HEK293T (cell line): ENCODE measurements at regions not wholly inside any gene's neighbourhood (a gene's known extent, or its start where the extent isn't known, plus 50 kb on each side); places are given as distances from the start of the nearest gene placed in this dataset.

ENCODE experiments used
- BHLHE40 ChIP-seq: fragments of 450-650 bp; IDR thresholded peaks from 2 replicates; pipeline ENCODE4 v1.6.1; 2016; ENCODE audit warnings: mild to moderate bottlenecking, moderate library complexity, borderline replicate concordance
- FOXK2 ChIP-seq: fragments of 450-650 bp; IDR thresholded peaks from 2 replicates; pipeline ENCODE4 v1.6.1; 2016; ENCODE audit warnings: mild to moderate bottlenecking
- FOXM1 ChIP-seq: fragments of 450-650 bp; IDR thresholded peaks from 2 replicates; pipeline ENCODE4 v1.6.1; 2017; ENCODE audit warnings: mild to moderate bottlenecking, borderline replicate concordance
- L3MBTL2 ChIP-seq: fragments of 450-650 bp; conservative IDR thresholded peaks from 2 replicates; pipeline ENCODE4 v1.6.1; 2016; ENCODE audit warnings: mild to moderate bottlenecking
- NFRKB ChIP-seq: fragments of 450-650 bp; IDR thresholded peaks from 2 replicates; pipeline ENCODE4 v1.6.1; 2016; ENCODE audit warnings: mild to moderate bottlenecking, moderate library complexity
- PKNOX1 ChIP-seq: fragments of 450-650 bp; IDR thresholded peaks from 2 replicates; pipeline ENCODE4 v1.6.1; 2016
- TARDBP ChIP-seq: fragments of 450-650 bp; IDR thresholded peaks from 2 replicates; pipeline ENCODE4 v1.6.1; 2016
- ZNF384 ChIP-seq: fragments of 450-650 bp; IDR thresholded peaks from 2 replicates; pipeline ENCODE4 v1.6.1; 2016

- no peak for TF ChIP-seq FOXK2
- TF ChIP-seq BHLHE40, result no peak
- no peak for TF ChIP-seq PKNOX1
- no peak for TF ChIP-seq TARDBP
- TF ChIP-seq ZNF384, result no peak
- TF ChIP-seq NFRKB, result no peak
- TF ChIP-seq L3MBTL2, result no peak
- TF ChIP-seq FOXM1, result no peak
These were observed 98.3 kb upstream of the PHACTR1 start for GRCh38 chr6:12618296-12618695.
